Body of pancreas (tissue), 4 donors: ENCODE measurements at regions not wholly inside any gene's neighbourhood (a gene's known extent, or its start where the extent isn't known, plus 50 kb on each side); places are given as distances from the start of the nearest gene placed in this dataset.

Experiments
- ATAC-seq: fragments of 150-250 bp; one replicate; pipeline ENCODE4 v1.9.1; 2016
- DNase-seq, 4 donors: peaks; one replicate each; pipeline ENCODE4 v3.0.0-alpha.2; 2019
- H3K27ac ChIP-seq, 4 donors: fragments of 200-600 bp; sonication (generic); 1 replicate in 3 of 4; 2 replicates in 1 of 4; pipeline versions ENCODE4 v1.5.1 to v1.6.1; 2016 to 2019; ENCODE audit warnings: mild to moderate bottlenecking in 1 of 4, mixed read lengths in 1 of 4, moderate library complexity in 1 of 4
- H3K27me3 ChIP-seq, 2 donors: fragments of 200-600 bp; sonication (generic); one replicate each; pipeline ENCODE4 v1.6.0; 2016; ENCODE audit warnings: mild to moderate bottlenecking in 1 of 2
- H3K36me3 ChIP-seq, 2 donors: fragments of 200-600 bp; sonication (generic); replicated peaks in 1 of 2; 2 replicates each; pipeline ENCODE4 v1.5.1; 2016; ENCODE audit warnings: low read depth in 2 of 2; ENCODE audit not compliant: insufficient read depth in 1 of 2
- H3K4me1 ChIP-seq: fragments of 200-600 bp; sonication (generic); one replicate; pipeline ENCODE4 v1.6.0; 2016
- H3K4me3 ChIP-seq, 2 donors: fragments of 200-600 bp; sonication (generic); 1 replicate in 1 of 2; 2 replicates in 1 of 2; pipeline ENCODE4 v1.5.1; 2016 to 2019
- H3K9me3 ChIP-seq, 3 donors: fragments of 200-600 bp; sonication (generic); 1 replicate in 2 of 3; 2 replicates in 1 of 3; pipeline ENCODE4 v1.5.1; 2016
- CTCF ChIP-seq, 7 experiments: fragments of 450-650 bp in 4 of 7; fragments of 200-600 bp in 3 of 7; sonication (generic) in 3 of 7; IDR thresholded peaks; one replicate each; pipeline ENCODE4 v1.5.1; 2016 to 2019; ENCODE audit warnings: antibody characterized with exemption in 7 of 7
- POLR2A ChIP-seq, 3 donors: fragments of 450-650 bp; IDR thresholded peaks; one replicate each; pipeline ENCODE4 v1.6.1; 2016; ENCODE audit warnings: antibody characterized with exemption in 3 of 3, mild to moderate bottlenecking in 2 of 3
- WGBS, 2 donors: methylation state at CpG; one replicate each; pipeline ENCODE4 v1.1.5; 2017; 5-methylcytosine and 5-hydroxymethylcytosine counted together
- intact Hi-C: fragments of 100-400 bp; cut with DNase I; formaldehyde crosslinking; loops from one replicate; pipeline ENCODE4 v1.15.1; 2023

- 71 to 81% methylated on average over 2 of the region's 2 CpGs for WGBS, 2 donors
- H3K9me3 ChIP-seq: no peaks in the 10 kb centered on the region
- DNase-seq (no peak), ATAC-seq (no peak)
- H3K4me1 ChIP-seq: no peaks in the 10 kb centered on the region
- H3K27me3 ChIP-seq: no peaks in the 10 kb centered on the region
- TF ChIP-seq POLR2A (IDR thresholded peaks at IDR 0.05) (no peak), CTCF (IDR thresholded peaks at IDR 0.05) (no peak)
- no peak overlapping the region for H3K4me3 ChIP-seq
- H3K36me3 ChIP-seq: no peaks in the 10 kb centered on the region
- intact Hi-C loops: no loop called here
- H3K27ac ChIP-seq: no peak overlapping the region
Observed at GRCh38 chr2:41935002-41935401, 112.8 kb upstream of the PKDCC start.

GRCh38 chr2:41935825-41936224, 112.0 kb upstream of the PKDCC start:
- intact Hi-C loops: no loop called here
- TF ChIP-seq CTCF (IDR thresholded peaks at IDR 0.05) (no peak), POLR2A (IDR thresholded peaks at IDR 0.05) (no peak)
- H3K4me3 ChIP-seq: no peak overlapping the region
- WGBS, 2 donors: 56 to 71% methylated on average over 2 of the region's 2 CpGs
- H3K27me3 ChIP-seq: no peaks in the 10 kb centered on the region
- DNase-seq: no peak
- H3K9me3 ChIP-seq: no peaks in the 10 kb centered on the region
- H3K27ac ChIP-seq: no peak overlapping the region
- no peaks in the 10 kb centered on the region for H3K4me1 ChIP-seq
- ATAC-seq: no peak
- no peaks in the 10 kb centered on the region for H3K36me3 ChIP-seq

- no peak overlapping the region for H3K4me3 ChIP-seq
- 82 to 85% methylated on average over 7 of the region's 7 CpGs for WGBS, 2 donors
- no peaks in the 10 kb centered on the region for H3K9me3 ChIP-seq
- ATAC-seq: no peak
- no peak for DNase-seq
- H3K4me1 ChIP-seq: no peaks in the 10 kb centered on the region
- no peaks in the 10 kb centered on the region for H3K27me3 ChIP-seq
- no peaks in the 10 kb centered on the region for H3K36me3 ChIP-seq
- H3K27ac ChIP-seq: no peak overlapping the region
- no peak for TF ChIP-seq POLR2A (IDR thresholded peaks at IDR 0.05)
- no peak for TF ChIP-seq CTCF (IDR thresholded peaks at IDR 0.05)
- intact Hi-C loops: no loop called here
Observed at GRCh38 chr2:41936771-41937463, 110.9 kb upstream of the PKDCC start.

- no peaks in the 10 kb centered on the region for H3K36me3 ChIP-seq
- DNase-seq (no peak), ATAC-seq (no peak)
- 66 to 80% methylated on average over 5 of the region's 5 CpGs for WGBS, 2 donors
- no peaks in the 10 kb centered on the region for H3K4me1 ChIP-seq
- no peak overlapping the region for H3K4me3 ChIP-seq
- no peak overlapping the region for H3K27ac ChIP-seq
- intact Hi-C loops: no loop called here
- H3K9me3 ChIP-seq: no peaks in the 10 kb centered on the region
- no peaks in the 10 kb centered on the region for H3K27me3 ChIP-seq
- no peak for TF ChIP-seq CTCF (IDR thresholded peaks at IDR 0.05)
- TF ChIP-seq POLR2A (IDR thresholded peaks at IDR 0.05): no peak
Observed at GRCh38 chr2:41937464-41937906, 110.3 kb upstream of the PKDCC start.
